ENCODE measurements at regions not wholly inside any gene's neighbourhood (a gene's known extent, or its start where the extent isn't known, plus 50 kb on each side); places are given as distances from the start of the nearest gene placed in this dataset.

GRCh38 chr12:91567100-91567485 lies 384.5 kb upstream of the DCN start:
- ChIA-PET CTCF (ENCODE audit: unreplicated experiment) (no interaction called here), POLR2A (interaction anchor here (0.6 kb wide), 1 partner anchor 9 kb away, joined by 4 read pairs; no protein-coding TSS in a partner anchor)
- Histone ChIP-seq H4K20me1 (ENCODE audit: insufficient read depth, low read length) (no peaks in the 10 kb centered on the region), H3K9me2 (ENCODE audit: insufficient read depth, low read length) (no peaks in the 10 kb centered on the region), H3K4me1 (ENCODE audit: insufficient read depth, low read length, poor library complexity, severe bottlenecking) (no peaks in the 10 kb centered on the region), H3K9me3 (ENCODE audit: low read length) (no peaks in the 10 kb centered on the region), H3K4me3 (ENCODE audit: low read depth, low read length, poor library complexity, severe bottlenecking) (no peak overlapping the region), H3K36me3 (ENCODE audit: insufficient read depth, low read length) (no peaks in the 10 kb centered on the region), H2AFZ (ENCODE audit: low read length) (no peak overlapping the region), H3K4me2 (ENCODE audit: low read length) (no peak overlapping the region), H3K27ac (ENCODE audit: low read depth, low read length, poor library complexity, severe bottlenecking) (no peak overlapping the region), H3K79me2 (ENCODE audit: insufficient read depth, low read depth, low read length) (no peaks in the 10 kb centered on the region)
- DNase-seq (ENCODE audit: low spot score), result no peak
- no peak for TF ChIP-seq EZH2phosphoT487 (IDR thresholded peaks at IDR 0.05; ENCODE audit: borderline replicate concordance, low read depth, low read length)
- TF ChIP-seq CTCF (conservative IDR thresholded peaks at IDR 0.05; ENCODE audit: low read length), result no peak
- intact Hi-C loops (cut with micrococcal nuclease; ENCODE audit: unreplicated experiment), result no loop called here
- BruUV-seq (replicated peaks), result no TSS peak

- H3K4me2 ChIP-seq (ENCODE audit: low read length), result no peak overlapping the region
- BruUV-seq (replicated peaks), result no TSS peak
- no peaks in the 10 kb centered on the region for H3K9me3 ChIP-seq (ENCODE audit: low read length)
- intact Hi-C loops (cut with micrococcal nuclease; ENCODE audit: unreplicated experiment), result no loop called here
- no peak overlapping the region for H3K27ac ChIP-seq (ENCODE audit: low read depth, low read length, poor library complexity, severe bottlenecking)
- CTCF ChIA-PET (ENCODE audit: unreplicated experiment), result no interaction called here
- no peaks in the 10 kb centered on the region for H3K36me3 ChIP-seq (ENCODE audit: insufficient read depth, low read length)
- no peaks in the 10 kb centered on the region for H3K4me1 ChIP-seq (ENCODE audit: insufficient read depth, low read length, poor library complexity, severe bottlenecking)
- H3K79me2 ChIP-seq (ENCODE audit: insufficient read depth, low read depth, low read length), result no peaks in the 10 kb centered on the region
- H3K4me3 ChIP-seq (ENCODE audit: low read depth, low read length, poor library complexity, severe bottlenecking), result no peak overlapping the region
- DNase-seq (ENCODE audit: low spot score), result no peak
- TF ChIP-seq CTCF (conservative IDR thresholded peaks at IDR 0.05; ENCODE audit: low read length) (no peak), EZH2phosphoT487 (IDR thresholded peaks at IDR 0.05; ENCODE audit: borderline replicate concordance, low read depth, low read length) (no peak)
- no peak overlapping the region for H2AFZ ChIP-seq (ENCODE audit: low read length)
- H3K9me2 ChIP-seq (ENCODE audit: insufficient read depth, low read length), result no peaks in the 10 kb centered on the region
- H4K20me1 ChIP-seq (ENCODE audit: insufficient read depth, low read length), result no peaks in the 10 kb centered on the region
- POLR2A ChIA-PET, result interaction anchor here (0.5 to 0.7 kb wide), 3 partner anchors 10 to 192 kb away, joined by 3 to 4 read pairs (median 3); no protein-coding TSS in a partner anchor
These were observed 383.9 kb upstream of the DCN start for GRCh38 chr12:91566328-91567099.

GRCh38 chr12:91565846-91566245 lies 383.2 kb upstream of the DCN start:
- Histone ChIP-seq H3K79me2 (ENCODE audit: insufficient read depth, low read depth, low read length) (no peaks in the 10 kb centered on the region), H3K9me3 (ENCODE audit: low read length) (no peaks in the 10 kb centered on the region), H3K4me3 (ENCODE audit: low read depth, low read length, poor library complexity, severe bottlenecking) (no peak overlapping the region), H4K20me1 (ENCODE audit: insufficient read depth, low read length) (no peaks in the 10 kb centered on the region), H3K4me2 (ENCODE audit: low read length) (no peak overlapping the region), H3K36me3 (ENCODE audit: insufficient read depth, low read length) (no peaks in the 10 kb centered on the region), H3K4me1 (ENCODE audit: insufficient read depth, low read length, poor library complexity, severe bottlenecking) (no peaks in the 10 kb centered on the region), H2AFZ (ENCODE audit: low read length) (no peak overlapping the region), H3K9me2 (ENCODE audit: insufficient read depth, low read length) (no peaks in the 10 kb centered on the region), H3K27ac (ENCODE audit: low read depth, low read length, poor library complexity, severe bottlenecking) (no peak overlapping the region)
- intact Hi-C loops (cut with micrococcal nuclease; ENCODE audit: unreplicated experiment), result no loop called here
- TF ChIP-seq CTCF (conservative IDR thresholded peaks at IDR 0.05; ENCODE audit: low read length), result no peak
- TF ChIP-seq EZH2phosphoT487 (IDR thresholded peaks at IDR 0.05; ENCODE audit: borderline replicate concordance, low read depth, low read length), result no peak
- no TSS peak for BruUV-seq (replicated peaks)
- DNase-seq (ENCODE audit: low spot score), result no peak
- ChIA-PET POLR2A (interaction anchor here (0.5 kb wide), 1 partner anchor 63 kb away, joined by 3 read pairs; no protein-coding TSS in a partner anchor), CTCF (ENCODE audit: unreplicated experiment) (no interaction called here)
